UCSD-AML1 (cell line): ENCODE measurements at regions not wholly inside any gene's neighbourhood (a gene's known extent, or its start where the extent isn't known, plus 50 kb on each side); places are given as distances from the start of the nearest gene placed in this dataset.
A peak's percentile ranks its signal among the peaks of the same experiment; 100 is the strongest.

Experiments used
- DNase-seq: peaks from one replicate; lab custom pipeline; 2025; ENCODE audit not compliant: unreplicated experiment; lab: John Stamatoyannopoulos, UW

- DNase-seq: no peak
These were observed 92.9 kb upstream of the SOD1 start for GRCh38 chr21:31566611-31567010.

- no peak for DNase-seq
These were observed 93.4 kb upstream of the SOD1 start for GRCh38 chr21:31566064-31566463.

- DNase-seq: no peak
These were observed 95.1 kb upstream of the SOD1 start for GRCh38 chr21:31564439-31564838.

- DNase-seq: no peak
These were observed 99.0 kb upstream of the SOD1 start for GRCh38 chr21:31560479-31560878.

- peak; percentile 83 for DNase-seq
These were observed 99.9 kb upstream of the SOD1 start for GRCh38 chr21:31559368-31560119.

GRCh38 chr21:31558962-31559367 is 100.5 kb upstream of the SOD1 start:
- peak; percentile 86 for DNase-seq

GRCh38 chr21:31558189-31558961 is 101.1 kb upstream of the SOD1 start:
- DNase-seq: peak; percentile 44

GRCh38 chr21:31557421-31558188 is 101.9 kb upstream of the SOD1 start:
- no peak for DNase-seq

- no peak for DNase-seq
These were observed 102.8 kb upstream of the SOD1 start for GRCh38 chr21:31556662-31557061.

GRCh38 chr21:31555741-31556191 is 103.7 kb upstream of the SOD1 start:
- DNase-seq: no peak

GRCh38 chr21:31554511-31555022 is 104.9 kb upstream of the SOD1 start:
- DNase-seq: no peak

GRCh38 chr21:31553926-31554325 is 105.6 kb upstream of the SOD1 start:
- no peak for DNase-seq

- DNase-seq: no peak
These were observed 106.0 kb upstream of the SOD1 start for GRCh38 chr21:31553461-31553860.

- no peak for DNase-seq
These were observed 106.7 kb upstream of the SOD1 start for GRCh38 chr21:31552826-31553225.

- DNase-seq: no peak
These were observed 109.4 kb upstream of the SOD1 start for GRCh38 chr21:31550070-31550469.

- DNase-seq: no peak
These were observed 110.8 kb upstream of the SOD1 start for GRCh38 chr21:31548688-31549087.

- DNase-seq: no peak
These were observed 112.9 kb upstream of the SOD1 start for GRCh38 chr21:31546443-31547170.

GRCh38 chr21:31545036-31545435 is 114.5 kb upstream of the SOD1 start:
- DNase-seq: no peak

- no peak for DNase-seq
These were observed 116.3 kb upstream of the SOD1 start for GRCh38 chr21:31543191-31543590.

GRCh38 chr21:31538816-31539215 is 120.7 kb upstream of the SOD1 start:
- no peak for DNase-seq
